HG03066 (cell line): ENCODE measurements at regions not wholly inside any gene's neighbourhood (a gene's known extent, or its start where the extent isn't known, plus 50 kb on each side); places are given as distances from the start of the nearest gene placed in this dataset.
"Not testable (repeated sequence)": the region's sequence is repeated elsewhere in the genome, so short reads cannot be mapped to it uniquely, and the experiment has no call there.

Experiments used
- ATAC-seq: cut with Tn5 transposase; IDR thresholded peaks from one replicate; pipeline ENCODE4 v1.9.1; 2021; ENCODE audit warnings: low read depth; ENCODE audit not compliant: unreplicated experiment

GRCh38 chrY:7731651-7732050 lies 820.1 kb upstream of the AMELY start:
- no peak for ATAC-seq

GRCh38 chrY:7730664-7731063 lies 819.1 kb upstream of the AMELY start:
- no peak for ATAC-seq

GRCh38 chrY:7730071-7730470 lies 818.5 kb upstream of the AMELY start:
- ATAC-seq, result no peak

GRCh38 chrY:7729318-7730011 lies 817.9 kb upstream of the AMELY start:
- no peak for ATAC-seq

- no peak for ATAC-seq
These were observed 817.4 kb upstream of the AMELY start for GRCh38 chrY:7728935-7729317.

- ATAC-seq, result no peak
These were observed 814.4 kb upstream of the AMELY start for GRCh38 chrY:7725791-7726460.

- peak; percentile 68 for ATAC-seq
These were observed 812.6 kb upstream of the AMELY start for GRCh38 chrY:7723991-7724632.

- no peak for ATAC-seq
These were observed 811.6 kb upstream of the AMELY start for GRCh38 chrY:7723127-7723526.

GRCh38 chrY:7722566-7722965 lies 811.0 kb upstream of the AMELY start:
- ATAC-seq, result no peak

GRCh38 chrY:7720974-7721373 lies 809.4 kb upstream of the AMELY start:
- ATAC-seq, result no peak

- ATAC-seq, result no peak
These were observed 807.7 kb upstream of the AMELY start for GRCh38 chrY:7719271-7719670.

GRCh38 chrY:7718626-7719025 lies 807.1 kb upstream of the AMELY start:
- no peak for ATAC-seq

- no peak for ATAC-seq
These were observed 806.6 kb upstream of the AMELY start for GRCh38 chrY:7718126-7718525.

- no peak for ATAC-seq
These were observed 802.9 kb upstream of the AMELY start for GRCh38 chrY:7714426-7714825.

- ATAC-seq, result not testable (repeated sequence)
These were observed 802.2 kb upstream of the AMELY start for GRCh38 chrY:7713738-7714137.

- no peak for ATAC-seq
These were observed 800.7 kb upstream of the AMELY start for GRCh38 chrY:7712289-7712688.

- ATAC-seq, result no peak
These were observed 792.1 kb upstream of the AMELY start for GRCh38 chrY:7703578-7704140.

GRCh38 chrY:7702481-7702880 lies 790.9 kb upstream of the AMELY start:
- ATAC-seq, result no peak

- ATAC-seq, result no peak
These were observed 790.1 kb upstream of the AMELY start for GRCh38 chrY:7701676-7702075.

- ATAC-seq, result no peak
These were observed 786.0 kb upstream of the AMELY start for GRCh38 chrY:7697506-7697905.

- ATAC-seq, result no peak
These were observed 781.1 kb upstream of the AMELY start for GRCh38 chrY:7692701-7693100.

- no peak for ATAC-seq
These were observed 775.5 kb upstream of the AMELY start for GRCh38 chrY:7687086-7687485.
